H9 (cell line): ENCODE measurements at regions not wholly inside any gene's neighbourhood (a gene's known extent, or its start where the extent isn't known, plus 50 kb on each side); places are given as distances from the start of the nearest gene placed in this dataset.

Source experiments
- DNase-seq: peaks from one replicate; pipeline ENCODE4 v3.0.0-alpha.2; 2017
- H2AFZ ChIP-seq: one replicate; pipeline ENCODE4 v1.6.1; 2013; ENCODE audit warnings: mild to moderate bottlenecking, low read length, control low read depth, moderate library complexity
- H2AK5ac ChIP-seq: 2 replicates; pipeline ENCODE4 v1.6.1; 2013; ENCODE audit warnings: low read length, control low read depth, mixed read lengths; ENCODE audit not compliant: insufficient read length
- H2BK120ac ChIP-seq: one replicate; pipeline ENCODE4 v1.6.1; 2013; ENCODE audit warnings: low read depth, mild to moderate bottlenecking, low read length, control low read depth, inconsistent platforms; ENCODE audit not compliant: poor library complexity, severe bottlenecking
- H2BK12ac ChIP-seq: 2 replicates; pipeline ENCODE4 v1.6.1; 2013; ENCODE audit warnings: low read length, control low read depth, mixed read lengths, low read depth; ENCODE audit not compliant: insufficient read length
- H2BK15ac ChIP-seq: 2 replicates; pipeline ENCODE4 v1.6.1; 2013; ENCODE audit warnings: low read depth, low read length, control low read depth
- H2BK20ac ChIP-seq: one replicate; pipeline ENCODE4 v1.6.1; 2013; ENCODE audit warnings: low read depth, mild to moderate bottlenecking, low read length, control low read depth, inconsistent platforms; ENCODE audit not compliant: poor library complexity, severe bottlenecking
- H2BK5ac ChIP-seq: 2 replicates; pipeline ENCODE4 v1.6.1; 2013; ENCODE audit warnings: low read length, control low read depth, mixed read lengths; ENCODE audit not compliant: insufficient read length
- H3K14ac ChIP-seq: 2 replicates; pipeline ENCODE4 v1.6.1; 2013; ENCODE audit warnings: low read length, control low read depth; ENCODE audit not compliant: insufficient read depth
- H3K18ac ChIP-seq: 2 replicates; pipeline ENCODE4 v1.6.1; 2013; ENCODE audit warnings: low read depth, mild to moderate bottlenecking, mixed read lengths, low read length, control low read depth; ENCODE audit not compliant: insufficient read length
- H3K23ac ChIP-seq: 2 replicates; pipeline ENCODE4 v1.6.1; 2013; ENCODE audit warnings: low read length, control low read depth, mixed read lengths, low read depth; ENCODE audit not compliant: insufficient read length
- H3K23me2 ChIP-seq: 2 replicates; pipeline ENCODE4 v1.6.1; 2013; ENCODE audit warnings: low read depth, mild to moderate bottlenecking, mixed read lengths, low read length, control low read depth; ENCODE audit not compliant: insufficient read length, poor library complexity, severe bottlenecking
- H3K27ac ChIP-seq: 2 replicates; pipeline ENCODE4 v1.5.1; 2013; ENCODE audit warnings: low read length, control low read depth, mixed read lengths, low read depth; ENCODE audit not compliant: insufficient read length
- H3K27me3 ChIP-seq: 2 replicates; pipeline ENCODE4 v1.6.1; 2013; ENCODE audit warnings: low read length, control low read depth, inconsistent platforms; ENCODE audit not compliant: insufficient read depth
- H3K4ac ChIP-seq: 2 replicates; pipeline ENCODE4 v1.6.1; 2013; ENCODE audit warnings: low read depth, mild to moderate bottlenecking, control low read depth, inconsistent platforms, low read length, moderate library complexity
- H3K4me1 ChIP-seq: 2 replicates; pipeline ENCODE4 v1.6.1; 2013; ENCODE audit warnings: low read length, control low read depth, inconsistent platforms; ENCODE audit not compliant: insufficient read depth
- H3K4me2 ChIP-seq: 2 replicates; pipeline ENCODE4 v1.6.1; 2013; ENCODE audit warnings: low read length, control low read depth, mixed read lengths; ENCODE audit not compliant: insufficient read length, insufficient read depth
- H3K56ac ChIP-seq: 2 replicates; pipeline ENCODE4 v1.6.1; 2013; ENCODE audit warnings: low read depth, mild to moderate bottlenecking, mixed read lengths, low read length, control low read depth; ENCODE audit not compliant: insufficient read length
- H3K79me1 ChIP-seq: 2 replicates; pipeline ENCODE4 v1.6.1; 2013; ENCODE audit warnings: low read depth, mild to moderate bottlenecking, moderate library complexity, low read length, control low read depth, inconsistent platforms; ENCODE audit not compliant: insufficient read depth, poor library complexity, severe bottlenecking
- H3K79me2 ChIP-seq: 2 replicates; pipeline ENCODE4 v1.6.1; 2013; ENCODE audit warnings: low read length, control low read depth, inconsistent platforms; ENCODE audit not compliant: insufficient read depth
- H3K9ac ChIP-seq: 2 replicates; pipeline ENCODE4 v1.6.1; 2013; ENCODE audit warnings: low read length, control low read depth, mixed read lengths; ENCODE audit not compliant: insufficient read length; ENCODE audit errors: extremely low read depth
- H3K9me3 ChIP-seq: one replicate; pipeline ENCODE4 v1.6.1; 2013; ENCODE audit warnings: low read depth, low read length, inconsistent platforms; ENCODE audit not compliant: control insufficient read depth
- H3T11ph ChIP-seq: one replicate; pipeline ENCODE4 v1.6.1; 2013; ENCODE audit warnings: mild to moderate bottlenecking, low read length, control low read depth, inconsistent platforms
- H4K20me1 ChIP-seq: one replicate; pipeline ENCODE4 v1.6.1; 2013; ENCODE audit not compliant: control insufficient read depth, insufficient read length, insufficient read depth
- H4K5ac ChIP-seq: 2 replicates; pipeline ENCODE4 v1.6.1; 2013; ENCODE audit warnings: low read depth, mild to moderate bottlenecking, mixed read lengths, low read length, control low read depth; ENCODE audit not compliant: insufficient read length
- H4K8ac ChIP-seq: replicated peaks from 2 replicates; pipeline ENCODE4 v1.6.1; 2013; ENCODE audit warnings: low read length, control low read depth, mixed read lengths, low read depth; ENCODE audit not compliant: insufficient read length
- H4K91ac ChIP-seq: 2 replicates; pipeline ENCODE4 v1.6.1; 2013; ENCODE audit warnings: low read depth, mild to moderate bottlenecking, moderate library complexity, mixed read lengths, low read length, control low read depth; ENCODE audit not compliant: insufficient read length
- H3K27ac Mint-ChIP-seq, 3 experiments: 2 replicates in 2 of 3; 3 replicates in 1 of 3; pipeline ENCODE4 v1.8.0; 2020 to 2021; ENCODE audit warnings: mixed read lengths in 3 of 3, mild to moderate bottlenecking in 1 of 3, moderate library complexity in 1 of 3
- H3K27me3 Mint-ChIP-seq: 2 replicates; pipeline ENCODE4 v1.8.0; 2021; ENCODE audit warnings: low read depth, mild to moderate bottlenecking, moderate library complexity, mixed read lengths
- H3K36me3 Mint-ChIP-seq, 3 experiments: 2 replicates in 2 of 3; 3 replicates in 1 of 3; pipeline ENCODE4 v1.8.0; 2020 to 2021; ENCODE audit warnings: low read depth in 3 of 3, mixed read lengths in 3 of 3; ENCODE audit not compliant: insufficient read depth in 1 of 3
- H3K4me1 Mint-ChIP-seq, 2 experiments: 2 replicates each; pipeline ENCODE4 v1.8.0; 2020; ENCODE audit warnings: mixed read lengths in 2 of 2
- H3K4me3 Mint-ChIP-seq, 2 experiments: 2 replicates in 1 of 2; 3 replicates in 1 of 2; pipeline ENCODE4 v1.8.0; 2020 to 2021; ENCODE audit warnings: mild to moderate bottlenecking in 2 of 2, mixed read lengths in 2 of 2, moderate library complexity in 1 of 2
- H3K9me3 Mint-ChIP-seq, 2 experiments: 2 replicates in 1 of 2; 3 replicates in 1 of 2; pipeline ENCODE4 v1.8.0; 2020; ENCODE audit warnings: mild to moderate bottlenecking in 2 of 2, mixed read lengths in 2 of 2, moderate library complexity in 1 of 2
- CTCF ChIP-seq: fragments of 200-600 bp; sonication (generic); conservative IDR thresholded peaks from 3 replicates; pipeline ENCODE4 v1.8.0; 2021; ENCODE audit warnings: antibody characterized with exemption, mild to moderate bottlenecking
- WGBS: extraction: QIAGEN DNeasy Blood & Tissue Kit; methylation state at CpG from one replicate; pipeline ENCODE4 v1.1.7; 2013; ENCODE audit warnings: missing lambda C conversion rate, low lambda C conversion rate, mixed read lengths; ENCODE audit not compliant: insufficient read length; ENCODE audit errors: extremely low coverage; 5-methylcytosine and 5-hydroxymethylcytosine counted together

- Mint-ChIP-seq H3K27ac (no peak overlapping the region), H3K27me3 (no peaks in the 10 kb centered on the region), H3K36me3 (peaks cover 0 to 3% (median 0%) of the 10 kb centered on the region in 3 experiments; a peak in 2 of 7 replicates), H3K4me3 (no peak overlapping the region), H3K4me1 (peaks cover 0 to 9% of the 10 kb centered on the region in 2 experiments; a peak in 2 of 4 replicates), H3K9me3 (peaks cover 6 to 8% of the 10 kb centered on the region in 2 experiments)
- no peak overlapping the region for H2BK15ac ChIP-seq
- H3K27ac ChIP-seq = no peak overlapping the region
- no peak overlapping the region for H4K5ac ChIP-seq
- no peak overlapping the region for H2AFZ ChIP-seq
- no peak overlapping the region for H2AK5ac ChIP-seq
- H3K4me2 ChIP-seq = no peak overlapping the region
- no peak for TF ChIP-seq CTCF
- H2BK120ac ChIP-seq = no peak overlapping the region
- no peak overlapping the region for H4K91ac ChIP-seq
- H4K8ac ChIP-seq = no peak overlapping the region
- no peak overlapping the region for H2BK12ac ChIP-seq
- no peak overlapping the region for H2BK5ac ChIP-seq
- H3K9me3 ChIP-seq = no peaks in the 10 kb centered on the region
- no peak overlapping the region for H3K4ac ChIP-seq
- H3K23ac ChIP-seq = no peak overlapping the region
- no peak overlapping the region for H3K14ac ChIP-seq
- H3T11ph ChIP-seq = no peak overlapping the region
- H3K9ac ChIP-seq = no peak overlapping the region
- no peaks in the 10 kb centered on the region for H3K4me1 ChIP-seq
- no peak overlapping the region for H3K56ac ChIP-seq
- H3K79me2 ChIP-seq = no peaks in the 10 kb centered on the region
- H2BK20ac ChIP-seq = no peak overlapping the region
- no peak overlapping the region for H3K18ac ChIP-seq
- WGBS = no CpG with 5 or more reads among the region's 5 CpGs
- H3K27me3 ChIP-seq = no peaks in the 10 kb centered on the region
- no peaks in the 10 kb centered on the region for H3K79me1 ChIP-seq
- no peaks in the 10 kb centered on the region for H3K23me2 ChIP-seq
- DNase-seq = no peak
- H4K20me1 ChIP-seq = no peaks in the 10 kb centered on the region
Measured at GRCh38 chr7:67588631-67589030, 592.0 kb downstream of the TYW1 start.
